ENCODE measurements at regions not wholly inside any gene's neighbourhood (a gene's known extent, or its start where the extent isn't known, plus 50 kb on each side); places are given as distances from the start of the nearest gene placed in this dataset.

DNA sequence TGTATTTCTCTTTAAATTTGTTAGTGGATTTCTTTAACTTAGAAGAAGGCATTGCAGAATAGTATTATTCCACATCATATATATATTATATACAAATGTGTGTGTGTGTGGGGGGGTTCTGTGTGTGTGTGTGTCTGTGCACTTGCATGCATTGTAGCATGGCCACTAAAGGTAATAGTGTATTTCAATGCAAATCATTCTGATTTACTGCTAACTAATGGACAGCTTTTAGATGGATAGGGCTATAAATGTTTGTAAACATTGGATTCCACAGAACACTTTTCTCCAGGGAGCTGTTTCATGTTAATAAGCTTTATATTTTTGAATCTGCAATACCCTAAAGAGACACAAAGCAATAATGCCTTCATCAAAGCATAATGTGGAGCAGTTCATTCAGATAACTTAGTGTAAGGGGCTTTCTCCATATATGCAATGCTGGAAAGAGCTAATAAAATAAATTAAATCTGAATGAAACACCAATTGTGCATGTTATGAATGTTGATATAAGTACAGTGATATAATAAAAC lies 496.7 kb upstream of the CDH9 start:
- no peak for TF ChIP-seq CTCF (IDR thresholded peaks at IDR 0.05)
- no peak for TF ChIP-seq POLR2A (IDR thresholded peaks at IDR 0.05)
- TF ChIP-seq POLR2AphosphoS5 (IDR thresholded peaks at IDR 0.05), result no peak
